ENCODE measurements at regions not wholly inside any gene's neighbourhood (a gene's known extent, or its start where the extent isn't known, plus 50 kb on each side); places are given as distances from the start of the nearest gene placed in this dataset.

- no peak for DNase-seq (ENCODE audit: low read depth)
Observed at GRCh38 chr19:27652796-27653195, 1560.2 kb downstream of the UQCRFS1 start.

DNA sequence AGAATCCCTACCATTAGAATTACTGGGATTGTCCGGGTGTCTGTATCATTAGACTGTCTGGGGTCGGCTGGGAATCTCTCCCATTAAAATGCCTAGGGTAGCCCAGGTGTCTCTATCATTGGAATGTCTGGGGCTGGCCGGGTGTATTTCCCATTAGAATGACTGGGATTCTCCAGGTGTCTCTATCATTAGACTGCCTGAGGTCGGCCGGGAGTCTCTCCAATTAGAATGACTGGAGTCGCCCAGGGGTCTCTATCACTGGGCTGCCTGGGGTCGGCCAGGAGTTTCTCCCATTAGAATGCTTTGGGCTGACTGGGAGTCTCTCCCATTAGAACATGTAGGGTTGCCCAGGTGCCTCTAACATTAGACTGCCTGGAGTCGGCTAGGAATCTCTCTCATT lies 1560.7 kb downstream of the UQCRFS1 start:
- DNase-seq (ENCODE audit: low read depth) = no peak

GRCh38 chr19:27647423-27647822 lies 1565.5 kb downstream of the UQCRFS1 start:
- DNase-seq (ENCODE audit: low read depth) = no peak

GRCh38 chr19:27635401-27635800 lies 1577.5 kb downstream of the UQCRFS1 start:
- DNase-seq (ENCODE audit: low read depth) = no peak

GRCh38 chr19:27618006-27618405 lies 1594.9 kb downstream of the UQCRFS1 start:
- no peak for DNase-seq (ENCODE audit: low read depth)

- DNase-seq (ENCODE audit: low read depth) = no peak
Observed at GRCh38 chr19:27580906-27581305, 1632.0 kb downstream of the UQCRFS1 start.

Measured in activated T-helper 1 cell treated with Interleukin-2 at 50 U/mL for 16 hours (primary cell).